ENCODE measurements at regions not wholly inside any gene's neighbourhood (a gene's known extent, or its start where the extent isn't known, plus 50 kb on each side); places are given as distances from the start of the nearest gene placed in this dataset.
"Not testable (repeated sequence)": the region's sequence is repeated elsewhere in the genome, so short reads cannot be mapped to it uniquely, and the experiment has no call there.

- FAIRE-seq (no peak), DNase-seq (ENCODE audit: insufficient read length, low spot score) (no peak)
- TF ChIP-seq POLR2A (IDR thresholded peaks at IDR 0.05; ENCODE audit: low read depth, low read length), result no peak
Observed at GRCh38 chr7:25600262-25600920, 372.1 kb upstream of the NPVF start.

GRCh38 chr7:25602730-25603426 lies 374.6 kb upstream of the NPVF start:
- DNase-seq (ENCODE audit: insufficient read length, low spot score), result not testable (repeated sequence)

GRCh38 chr7:25603427-25603740 lies 375.1 kb upstream of the NPVF start:
- FAIRE-seq; DNase-seq (ENCODE audit: insufficient read length, low spot score): not testable (repeated sequence)

More at GRCh38 chr7:25602730-25603426, 374.6 kb upstream of the NPVF start:
- FAIRE-seq, result not testable (repeated sequence)

DNA sequence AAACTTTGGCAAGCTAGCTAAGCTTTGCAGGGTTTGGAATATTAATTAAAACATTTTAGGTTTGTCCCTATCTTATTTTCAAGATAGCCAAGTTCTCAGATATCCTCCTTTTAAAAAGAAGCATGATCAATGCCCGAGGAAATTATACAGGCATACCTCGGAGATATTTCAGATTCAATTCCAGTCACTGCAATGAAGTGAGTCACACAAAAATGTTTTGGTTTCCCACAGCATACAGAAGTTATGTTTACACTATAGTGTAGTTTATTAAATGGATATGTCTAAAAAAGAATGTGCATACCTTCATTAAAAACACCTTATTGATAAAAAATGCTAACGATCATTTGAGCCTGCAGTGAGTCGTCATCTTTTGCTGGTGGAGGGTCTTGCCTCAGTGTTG lies 382.9 kb upstream of the NPVF start:
- no peak for FAIRE-seq
- TF ChIP-seq POLR2A (IDR thresholded peaks at IDR 0.05; ENCODE audit: low read depth, low read length), result no peak
- no peak for DNase-seq (ENCODE audit: insufficient read length, low spot score)

DNA sequence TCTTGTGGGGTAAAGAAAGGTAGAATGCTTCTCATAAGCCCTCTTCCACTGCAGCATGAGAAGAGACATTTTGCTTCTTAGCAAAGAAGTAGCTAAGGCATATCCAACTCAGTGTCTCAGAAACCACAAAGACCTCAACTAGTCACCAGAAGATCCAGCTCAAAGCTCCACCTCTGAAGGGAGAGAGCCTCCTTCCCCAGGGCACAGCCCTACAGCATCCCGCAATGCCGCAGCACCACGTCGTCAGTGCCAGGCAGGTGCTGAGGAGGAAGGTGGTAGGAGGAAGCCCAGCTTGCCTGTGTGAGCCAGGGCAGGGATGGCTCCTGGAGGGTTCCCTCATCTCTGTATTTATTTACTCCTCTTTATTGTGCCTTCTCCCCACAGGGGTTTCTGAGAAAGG lies 385.6 kb upstream of the NPVF start:
- DNase-seq (ENCODE audit: insufficient read length, low spot score) (no peak), FAIRE-seq (no peak)
- TF ChIP-seq POLR2A (IDR thresholded peaks at IDR 0.05; ENCODE audit: low read depth, low read length), result no peak

DNA sequence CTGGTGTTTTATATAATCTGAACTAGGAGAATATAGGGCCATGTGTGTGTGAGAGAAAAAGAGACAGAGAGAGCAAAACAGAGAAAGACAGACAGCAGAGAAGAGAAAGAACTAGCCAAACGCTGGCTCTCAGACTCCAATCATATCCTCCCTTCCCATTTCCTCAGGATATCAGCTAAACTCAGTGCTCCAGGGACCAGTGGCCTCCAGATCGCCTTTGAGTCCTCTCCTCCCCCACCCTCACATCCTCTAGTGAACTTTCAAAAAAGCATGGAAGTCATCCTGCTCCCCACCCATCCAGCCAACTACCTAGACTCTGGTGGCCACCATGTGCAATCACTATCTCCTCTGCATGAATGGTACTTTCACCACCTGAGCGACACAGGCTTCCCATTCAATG lies 386.1 kb upstream of the NPVF start:
- no peak for TF ChIP-seq POLR2A (IDR thresholded peaks at IDR 0.05; ENCODE audit: low read depth, low read length)
- FAIRE-seq, result no peak

DNA sequence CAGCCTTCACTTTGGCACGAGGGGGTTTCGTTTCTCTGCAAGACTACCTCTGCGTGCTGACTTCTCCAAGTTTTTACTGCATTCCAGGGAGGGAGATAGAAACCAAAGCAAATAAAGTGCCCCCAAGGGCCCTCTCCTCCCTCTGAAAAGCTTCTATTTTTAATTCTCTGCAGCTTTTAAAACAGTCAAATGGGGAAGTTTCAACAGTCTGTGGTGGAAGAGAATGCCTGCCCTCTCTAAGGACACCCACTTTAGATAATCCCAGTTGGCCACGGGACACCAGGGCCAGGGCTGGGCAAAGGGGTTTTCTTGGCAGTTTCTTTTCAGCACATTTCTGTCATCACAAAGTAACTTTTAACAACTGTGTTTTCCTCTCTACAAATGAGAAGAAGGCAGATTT lies 386.7 kb upstream of the NPVF start:
- DNase-seq (ENCODE audit: insufficient read length, low spot score), result no peak
- no peak for FAIRE-seq
- no peak for TF ChIP-seq POLR2A (IDR thresholded peaks at IDR 0.05; ENCODE audit: low read depth, low read length)

More for the DNA sequence above, 386.1 kb upstream of the NPVF start:
- DNase-seq (ENCODE audit: insufficient read length, low spot score), result no peak

- DNase-seq (ENCODE audit: insufficient read length, low spot score), result no peak
- FAIRE-seq, result no peak
Observed at GRCh38 chr7:25615593-25615992, 387.3 kb upstream of the NPVF start.

GRCh38 chr7:25617214-25617613 lies 388.9 kb upstream of the NPVF start:
- no peak for TF ChIP-seq POLR2A (IDR thresholded peaks at IDR 0.05; ENCODE audit: low read depth, low read length)
- no peak for FAIRE-seq
- no peak for DNase-seq (ENCODE audit: insufficient read length, low spot score)

More at GRCh38 chr7:25615593-25615992, 387.3 kb upstream of the NPVF start:
- no peak for TF ChIP-seq POLR2A (IDR thresholded peaks at IDR 0.05; ENCODE audit: low read depth, low read length)

GRCh38 chr7:25617673-25618072 lies 389.4 kb upstream of the NPVF start:
- DNase-seq (ENCODE audit: insufficient read length, low spot score), result no peak
- no peak for TF ChIP-seq POLR2A (IDR thresholded peaks at IDR 0.05; ENCODE audit: low read depth, low read length)
- no peak for FAIRE-seq

- no peak for TF ChIP-seq POLR2A (IDR thresholded peaks at IDR 0.05; ENCODE audit: low read depth, low read length)
- FAIRE-seq (no peak), DNase-seq (ENCODE audit: insufficient read length, low spot score) (no peak)
Observed at GRCh38 chr7:25619381-25619780, 391.1 kb upstream of the NPVF start.

GRCh38 chr7:25619963-25620799 lies 391.9 kb upstream of the NPVF start:
- DNase-seq (ENCODE audit: insufficient read length, low spot score), result no peak
- TF ChIP-seq POLR2A (IDR thresholded peaks at IDR 0.05; ENCODE audit: low read depth, low read length), result no peak
- no peak for FAIRE-seq

- TF ChIP-seq POLR2A (IDR thresholded peaks at IDR 0.05; ENCODE audit: low read depth, low read length), result no peak
- no peak for DNase-seq (ENCODE audit: insufficient read length, low spot score)
- FAIRE-seq, result no peak
Observed at GRCh38 chr7:25621993-25622392, 393.7 kb upstream of the NPVF start.

- DNase-seq (ENCODE audit: insufficient read length, low spot score), result no peak
- no peak for TF ChIP-seq POLR2A (IDR thresholded peaks at IDR 0.05; ENCODE audit: low read depth, low read length)
- FAIRE-seq, result no peak
Observed at GRCh38 chr7:25622695-25623094, 394.4 kb upstream of the NPVF start.

DNA sequence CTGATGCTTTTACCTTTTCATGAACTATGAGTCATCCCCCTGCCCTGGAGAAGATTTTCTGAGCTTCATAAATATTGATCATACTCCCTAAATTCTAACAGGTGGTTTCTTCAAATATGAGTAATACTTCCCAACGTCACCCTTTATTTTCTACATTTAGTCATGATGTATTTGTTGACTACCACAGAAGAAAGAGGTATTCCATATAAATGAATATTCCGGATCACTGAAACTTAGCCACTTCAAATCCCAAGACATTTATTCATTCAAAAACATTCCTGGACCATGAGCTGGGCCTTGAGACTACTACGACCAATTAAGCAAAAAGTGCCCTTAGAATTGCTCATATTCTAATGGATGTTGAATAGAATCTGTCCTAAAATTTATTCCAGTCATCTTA lies 395.8 kb upstream of the NPVF start:
- no peak for TF ChIP-seq POLR2A (IDR thresholded peaks at IDR 0.05; ENCODE audit: low read depth, low read length)
- DNase-seq (ENCODE audit: insufficient read length, low spot score) (no peak), FAIRE-seq (no peak)

Measured in H54 (cell line).